Hepatocyte (in vitro differentiated cells): ENCODE measurements at regions not wholly inside any gene's neighbourhood (a gene's known extent, or its start where the extent isn't known, plus 50 kb on each side); places are given as distances from the start of the nearest gene placed in this dataset.

Experiments
- DNase-seq: peaks from one replicate; pipeline ENCODE4 v3.0.0-alpha.2; 2016; ENCODE audit warnings: low spot score
- H2AFZ ChIP-seq: fragments of 200-600 bp; sonication (generic); 2 replicates; pipeline ENCODE4 v1.6.0; 2016; ENCODE audit warnings: antibody characterized with exemption, mild to moderate bottlenecking
- H3K27ac ChIP-seq: fragments of 200-600 bp; sonication (generic); 2 replicates; pipeline ENCODE4 v1.5.1; 2016; ENCODE audit warnings: mild to moderate bottlenecking
- H3K27me3 ChIP-seq: fragments of 200-600 bp; sonication (generic); 2 replicates; pipeline ENCODE4 v1.6.1; 2016
- H3K36me3 ChIP-seq: fragments of 200-600 bp; sonication (generic); replicated peaks from 2 replicates; pipeline ENCODE4 v1.5.1; 2016; ENCODE audit warnings: low read depth; ENCODE audit not compliant: insufficient read depth
- H3K4me1 ChIP-seq: fragments of 200-600 bp; sonication (generic); 2 replicates; pipeline ENCODE4 v1.5.1; 2016; ENCODE audit warnings: mild to moderate bottlenecking, moderate library complexity; ENCODE audit not compliant: insufficient read depth
- H3K4me2 ChIP-seq: fragments of 200-600 bp; sonication (generic); 2 replicates; pipeline ENCODE4 v1.6.0; 2016
- H3K4me3 ChIP-seq: fragments of 200-600 bp; sonication (generic); 2 replicates; pipeline ENCODE4 v1.5.1; 2016; ENCODE audit warnings: mild to moderate bottlenecking
- H3K79me2 ChIP-seq: fragments of 200-600 bp; sonication (generic); 2 replicates; pipeline ENCODE4 v1.6.0; 2017; ENCODE audit warnings: mild to moderate bottlenecking
- H3K9me2 ChIP-seq: fragments of 200-600 bp; sonication (generic); replicated peaks from 2 replicates; pipeline ENCODE4 v1.6.0; 2017; ENCODE audit warnings: mild to moderate bottlenecking; ENCODE audit not compliant: insufficient read depth
- H3K9me3 ChIP-seq: fragments of 200-600 bp; sonication (generic); 2 replicates; pipeline ENCODE4 v1.5.1; 2016; ENCODE audit warnings: low read depth, mild to moderate bottlenecking
- H4K20me1 ChIP-seq: fragments of 200-600 bp; sonication (generic); 2 replicates; pipeline ENCODE4 v1.6.0; 2016; ENCODE audit warnings: mild to moderate bottlenecking; ENCODE audit not compliant: insufficient read depth, poor library complexity, severe bottlenecking
- CTCF ChIP-seq: fragments of 200-600 bp; sonication (generic); IDR thresholded peaks from 2 replicates; pipeline ENCODE4 v1.5.1; 2016; ENCODE audit warnings: antibody characterized with exemption, mild to moderate bottlenecking; ENCODE audit not compliant: poor library complexity
- EZH2 ChIP-seq: fragments of 200-600 bp; sonication (generic); IDR thresholded peaks from 2 replicates; pipeline ENCODE4 v1.6.1; 2016; ENCODE audit warnings: antibody characterized with exemption, mild to moderate bottlenecking, borderline replicate concordance
- EZH2phosphoT487 ChIP-seq: fragments of 200-600 bp; sonication (generic); IDR thresholded peaks from one replicate; pipeline ENCODE4 v1.6.1; 2018; ENCODE audit warnings: antibody characterized with exemption, mild to moderate bottlenecking, low read depth, moderate library complexity; ENCODE audit not compliant: unreplicated experiment, severe bottlenecking
- WGBS: methylation state at CpG from one replicate; pipeline ENCODE4 v1.1.6; 2016; ENCODE audit warnings: low lambda C conversion rate; ENCODE audit errors: missing lambda C conversion rate; 5-methylcytosine and 5-hydroxymethylcytosine counted together

- H3K4me3 ChIP-seq = no peak overlapping the region
- no peaks in the 10 kb centered on the region for H3K27me3 ChIP-seq
- no peak overlapping the region for H3K27ac ChIP-seq
- no peaks in the 10 kb centered on the region for H3K36me3 ChIP-seq
- H4K20me1 ChIP-seq = no peaks in the 10 kb centered on the region
- H3K79me2 ChIP-seq = no peaks in the 10 kb centered on the region
- no peaks in the 10 kb centered on the region for H3K9me2 ChIP-seq
- H3K9me3 ChIP-seq = no peaks in the 10 kb centered on the region
- no peak overlapping the region for H2AFZ ChIP-seq
- H3K4me1 ChIP-seq = no peaks in the 10 kb centered on the region
- no peak for TF ChIP-seq EZH2phosphoT487
- no peak for TF ChIP-seq CTCF
- TF ChIP-seq EZH2 = no peak
- H3K4me2 ChIP-seq = no peak overlapping the region
- no peak for DNase-seq
- 76% methylated on average over 8 of the region's 8 CpGs for WGBS
Measured at GRCh38 chr11:13889552-13890249, 72.8 kb upstream of the SPON1 start.

- Histone ChIP-seq H3K27ac (no peak overlapping the region), H3K4me1 (no peaks in the 10 kb centered on the region), H3K36me3 (no peaks in the 10 kb centered on the region), H4K20me1 (no peaks in the 10 kb centered on the region), H3K4me3 (no peak overlapping the region), H3K4me2 (no peak overlapping the region), H3K9me3 (no peaks in the 10 kb centered on the region), H3K79me2 (no peaks in the 10 kb centered on the region), H3K9me2 (no peaks in the 10 kb centered on the region), H2AFZ (no peak overlapping the region), H3K27me3 (no peaks in the 10 kb centered on the region)
- WGBS = 59% methylated on average over 1 of the region's 1 CpG
- no peak for DNase-seq
- TF ChIP-seq CTCF (no peak), EZH2phosphoT487 (no peak), EZH2 (no peak)
Measured at GRCh38 chr11:13891911-13892310, 70.6 kb upstream of the SPON1 start.

GRCh38 chr11:13896175-13896980 is 66.1 kb upstream of the SPON1 start:
- no peak for TF ChIP-seq EZH2phosphoT487
- TF ChIP-seq EZH2 = no peak
- no peaks in the 10 kb centered on the region for H3K36me3 ChIP-seq
- no peaks in the 10 kb centered on the region for H3K79me2 ChIP-seq
- no peak overlapping the region for H3K4me2 ChIP-seq
- WGBS = 78% methylated on average over 6 of the region's 6 CpGs
- no peak overlapping the region for H2AFZ ChIP-seq
- H3K4me1 ChIP-seq = no peaks in the 10 kb centered on the region
- H3K9me2 ChIP-seq = no peaks in the 10 kb centered on the region
- H4K20me1 ChIP-seq = no peaks in the 10 kb centered on the region
- H3K4me3 ChIP-seq = no peak overlapping the region
- DNase-seq = peak; percentile 44
- no peaks in the 10 kb centered on the region for H3K9me3 ChIP-seq
- no peaks in the 10 kb centered on the region for H3K27me3 ChIP-seq
- H3K27ac ChIP-seq = no peak overlapping the region

- Histone ChIP-seq H3K79me2 (no peaks in the 10 kb centered on the region), H3K27me3 (no peaks in the 10 kb centered on the region), H3K27ac (no peak overlapping the region), H4K20me1 (no peaks in the 10 kb centered on the region), H3K4me2 (no peak overlapping the region), H3K4me3 (no peak overlapping the region), H3K9me2 (no peaks in the 10 kb centered on the region), H3K36me3 (no peaks in the 10 kb centered on the region), H2AFZ (no peak overlapping the region), H3K4me1 (no peaks in the 10 kb centered on the region), H3K9me3 (no peaks in the 10 kb centered on the region)
- DNase-seq = no peak
- no peak for TF ChIP-seq CTCF
- 91% methylated on average over 7 of the region's 7 CpGs for WGBS
Measured at GRCh38 chr11:13896981-13897353, 65.6 kb upstream of the SPON1 start.
